Caco-2 (cell line): ENCODE measurements at regions not wholly inside any gene's neighbourhood (a gene's known extent, or its start where the extent isn't known, plus 50 kb on each side); places are given as distances from the start of the nearest gene placed in this dataset.
"Not testable (repeated sequence)": the region's sequence is repeated elsewhere in the genome, so short reads cannot be mapped to it uniquely, and the experiment has no call there.

Source experiments
- BruUV-seq: library from RNA; stranded (reverse); fragments of 400-500 nt; replicated peaks from 2 replicates; lab custom pipeline; 2021; lab: Mats Ljungman, UMichigan
- CTCF ChIA-PET: fragments of 300-600 bp; sonication (Branson Sonifier 250); formaldehyde crosslinking; loops from one replicate; lab custom pipeline; 2022; ENCODE audit warnings: antibody characterized with exemption; lab: Charles Lee
- POLR2A ChIA-PET: fragments of 300-600 bp; sonication (Branson Sonifier 250); formaldehyde crosslinking; loops from one replicate; lab custom pipeline; 2022; ENCODE audit warnings: antibody characterized with exemption; lab: Charles Lee
- DNase-seq, 2 experiments: peaks; one replicate each; pipeline versions ENCODE4 v3.0.0 to v3.0.0-alpha.2; 2020 to 2022
- H3K27me3 ChIP-seq: replicated peaks from 2 replicates; pipeline ENCODE4 v1.6.0; 2011; ENCODE audit warnings: low read length; ENCODE audit not compliant: control insufficient read depth, insufficient read depth
- H3K36me3 ChIP-seq: 2 replicates; pipeline ENCODE4 v1.5.1; 2011; ENCODE audit warnings: low read length; ENCODE audit not compliant: control insufficient read depth, insufficient read depth
- H3K4me1 ChIP-seq: fragments of 250-450 bp; sonication (Bioruptor Pico); 2 replicates; pipeline ENCODE4 v1.5.1; 2020; ENCODE audit warnings: mild to moderate bottlenecking
- H3K4me3 ChIP-seq: 2 replicates; pipeline ENCODE4 v1.5.1; 2011; ENCODE audit warnings: low read depth, mild to moderate bottlenecking, control low read depth, low read length
- H3K9me3 ChIP-seq: fragments of 250-450 bp; sonication (Bioruptor Pico); 2 replicates; pipeline ENCODE4 v1.5.1; 2020; ENCODE audit warnings: mild to moderate bottlenecking, moderate library complexity
- H3K27ac Mint-ChIP-seq: one replicate; pipeline ENCODE4 v1.8.0; 2022; ENCODE audit warnings: mixed read lengths; ENCODE audit not compliant: unreplicated experiment
- H3K27me3 Mint-ChIP-seq: one replicate; pipeline ENCODE4 v1.8.0; 2022; ENCODE audit warnings: mixed read lengths; ENCODE audit not compliant: insufficient read depth, unreplicated experiment
- H3K36me3 Mint-ChIP-seq: one replicate; pipeline ENCODE4 v1.8.0; 2022; ENCODE audit warnings: mild to moderate bottlenecking, mixed read lengths; ENCODE audit not compliant: insufficient read depth, unreplicated experiment
- H3K4me1 Mint-ChIP-seq: one replicate; pipeline ENCODE4 v1.8.0; 2022; ENCODE audit warnings: low read depth, mixed read lengths; ENCODE audit not compliant: unreplicated experiment
- H3K4me3 Mint-ChIP-seq: one replicate; pipeline ENCODE4 v1.8.0; 2022; ENCODE audit warnings: mild to moderate bottlenecking, moderate library complexity, mixed read lengths; ENCODE audit not compliant: unreplicated experiment
- H3K9me3 Mint-ChIP-seq: one replicate; pipeline ENCODE4 v1.8.0; 2022; ENCODE audit warnings: mixed read lengths; ENCODE audit not compliant: unreplicated experiment
- intact Hi-C: fragments of 100-400 bp; cut with micrococcal nuclease; formaldehyde crosslinking; loops from one replicate; pipeline ENCODE4 v1.10.0; 2022; ENCODE audit not compliant: unreplicated experiment
- TF ChIP-seq, protein P1 (sequence below), 2 experiments: fragments of 200-600 bp in 1 of 2; IDR thresholded peaks; 1 replicate in 1 of 2; 2 replicates in 1 of 2; pipeline versions ENCODE4 v1.5.1 to v1.8.0; 2011 to 2022; ENCODE audit warnings: antibody characterized with exemption in 1 of 2, control low read depth in 1 of 2, inconsistent platforms in 1 of 2, low read depth in 1 of 2, low read length in 1 of 2, mild to moderate bottlenecking in 1 of 2, moderate library complexity in 1 of 2; ENCODE audit not compliant: insufficient read depth in 1 of 2, severe bottlenecking in 1 of 2, unreplicated experiment in 1 of 2

DNA sequence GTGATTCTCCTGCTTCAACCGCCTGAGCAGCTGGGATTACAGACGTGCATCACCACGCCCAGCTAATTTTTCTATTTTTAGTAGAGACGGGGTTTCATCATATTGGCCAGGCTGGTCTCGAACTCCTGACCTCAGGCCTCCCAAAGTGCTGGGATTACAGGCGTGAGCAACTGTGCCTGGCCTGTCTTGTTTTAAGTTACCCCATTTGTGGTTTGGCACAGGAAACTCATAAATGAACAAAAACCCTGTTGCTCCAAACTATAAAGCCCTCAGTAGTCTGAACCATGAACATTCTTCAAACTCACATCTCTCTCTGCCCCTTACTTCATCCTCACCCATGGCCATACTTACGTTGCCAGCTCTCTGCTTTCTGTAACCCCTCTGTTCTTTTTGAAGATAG, 61.7 kb downstream of the RHOU start:
- H3K27me3 Mint-ChIP-seq, BruUV-seq, H3K4me1 Mint-ChIP-seq, POLR2A ChIA-PET, H3K4me3 Mint-ChIP-seq, intact Hi-C loops, H3K36me3 Mint-ChIP-seq, DNase-seq, CTCF ChIA-PET, H3K36me3 ChIP-seq, H3K9me3 Mint-ChIP-seq, H3K9me3 ChIP-seq, H3K27me3 ChIP-seq, H3K4me3 ChIP-seq, H3K27ac Mint-ChIP-seq: not testable (repeated sequence)
- H3K4me1 ChIP-seq, result peaks cover 14% of the 10 kb centered on the region

- CTCF ChIA-PET, result no interaction called here
- intact Hi-C loops, result no loop called here
- H3K4me3 Mint-ChIP-seq, result no peak overlapping the region
Measured at GRCh38 chr1:228798035-228798434, 62.8 kb downstream of the RHOU start.

DNA sequence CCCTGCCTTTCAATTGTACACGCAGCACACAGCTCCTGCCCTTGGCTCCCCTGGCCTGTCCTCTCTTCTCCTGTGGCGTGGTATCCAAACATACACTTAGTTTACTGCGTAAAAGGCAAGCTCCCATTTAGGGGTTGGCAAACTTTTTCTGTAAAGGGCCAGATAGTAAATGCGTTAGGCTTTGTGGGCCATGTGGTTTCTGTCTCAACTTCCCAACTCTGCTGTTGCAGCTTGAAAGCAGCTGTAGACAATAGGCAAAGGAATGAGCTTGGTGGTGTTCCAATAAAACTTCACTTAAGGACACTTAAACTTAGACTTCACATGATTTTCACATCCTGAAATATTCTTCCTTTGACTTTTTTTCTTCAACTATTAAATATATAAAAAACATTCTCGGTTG, 63.3 kb downstream of the RHOU start:
- POLR2A ChIA-PET, result no interaction called here
- Mint-ChIP-seq H3K4me1 (peaks cover 10% of the 10 kb centered on the region), H3K36me3 (no peaks in the 10 kb centered on the region), H3K27me3 (no peaks in the 10 kb centered on the region), H3K9me3 (no peaks in the 10 kb centered on the region), H3K4me3 (no peak overlapping the region), H3K27ac (no peak overlapping the region)
- intact Hi-C loops, result no loop called here
- H3K27me3 ChIP-seq, result no peaks in the 10 kb centered on the region
- CTCF ChIA-PET, result no interaction called here
- no peaks in the 10 kb centered on the region for H3K9me3 ChIP-seq
- TF ChIP-seq, protein P1, sequence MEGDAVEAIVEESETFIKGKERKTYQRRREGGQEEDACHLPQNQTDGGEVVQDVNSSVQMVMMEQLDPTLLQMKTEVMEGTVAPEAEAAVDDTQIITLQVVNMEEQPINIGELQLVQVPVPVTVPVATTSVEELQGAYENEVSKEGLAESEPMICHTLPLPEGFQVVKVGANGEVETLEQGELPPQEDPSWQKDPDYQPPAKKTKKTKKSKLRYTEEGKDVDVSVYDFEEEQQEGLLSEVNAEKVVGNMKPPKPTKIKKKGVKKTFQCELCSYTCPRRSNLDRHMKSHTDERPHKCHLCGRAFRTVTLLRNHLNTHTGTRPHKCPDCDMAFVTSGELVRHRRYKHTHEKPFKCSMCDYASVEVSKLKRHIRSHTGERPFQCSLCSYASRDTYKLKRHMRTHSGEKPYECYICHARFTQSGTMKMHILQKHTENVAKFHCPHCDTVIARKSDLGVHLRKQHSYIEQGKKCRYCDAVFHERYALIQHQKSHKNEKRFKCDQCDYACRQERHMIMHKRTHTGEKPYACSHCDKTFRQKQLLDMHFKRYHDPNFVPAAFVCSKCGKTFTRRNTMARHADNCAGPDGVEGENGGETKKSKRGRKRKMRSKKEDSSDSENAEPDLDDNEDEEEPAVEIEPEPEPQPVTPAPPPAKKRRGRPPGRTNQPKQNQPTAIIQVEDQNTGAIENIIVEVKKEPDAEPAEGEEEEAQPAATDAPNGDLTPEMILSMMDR (IDR thresholded peaks at IDR 0.05; ENCODE audit: insufficient read depth in 1 of 2, low read depth in 1 of 2, low read length in 1 of 2, severe bottlenecking in 1 of 2, unreplicated experiment in 1 of 2), result no peak
- H3K4me3 ChIP-seq, result no peak overlapping the region
- DNase-seq, result no peak
- peaks cover 23% of the 10 kb centered on the region for H3K4me1 ChIP-seq
- no TSS peak for BruUV-seq
- H3K36me3 ChIP-seq, result no peaks in the 10 kb centered on the region

More at GRCh38 chr1:228798035-228798434, 62.8 kb downstream of the RHOU start:
- no peaks in the 10 kb centered on the region for H3K36me3 Mint-ChIP-seq
- no peaks in the 10 kb centered on the region for H3K27me3 ChIP-seq
- peaks cover 10% of the 10 kb centered on the region for H3K4me1 Mint-ChIP-seq
- no peaks in the 10 kb centered on the region for H3K9me3 ChIP-seq
- no peaks in the 10 kb centered on the region for H3K9me3 Mint-ChIP-seq
- BruUV-seq, result no TSS peak
- TF ChIP-seq, protein P1 (IDR thresholded peaks at IDR 0.05; ENCODE audit: insufficient read depth in 1 of 2, low read depth in 1 of 2, low read length in 1 of 2, severe bottlenecking in 1 of 2, unreplicated experiment in 1 of 2), result no peak
- H3K27ac Mint-ChIP-seq, result peak overlapping the region; percentile 3
- no peak for DNase-seq
- H3K36me3 ChIP-seq, result no peaks in the 10 kb centered on the region
- POLR2A ChIA-PET, result no interaction called here
- no peaks in the 10 kb centered on the region for H3K27me3 Mint-ChIP-seq
- H3K4me1 ChIP-seq, result peaks cover 23% of the 10 kb centered on the region
- H3K4me3 ChIP-seq, result no peak overlapping the region

DNA sequence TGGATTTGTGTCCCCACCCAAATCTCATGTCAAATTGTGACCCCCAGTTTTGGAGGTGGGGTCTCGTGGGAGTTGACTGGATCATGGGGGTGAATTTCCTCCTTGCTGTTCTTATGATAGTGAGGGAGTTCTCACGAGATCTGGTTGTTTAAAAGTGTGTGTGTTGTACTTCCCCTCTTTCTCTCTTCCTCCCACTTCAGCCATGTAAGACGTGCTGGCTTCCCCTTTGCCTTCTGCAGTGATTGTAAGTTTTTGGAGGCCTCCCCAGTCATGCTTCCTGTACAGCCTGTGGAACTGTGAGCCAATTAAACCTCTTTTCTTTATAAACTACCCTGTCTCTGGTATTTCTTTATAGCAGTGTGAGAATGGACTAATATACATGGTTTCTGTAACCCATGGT, 64.6 kb downstream of the RHOU start:
- Mint-ChIP-seq H3K27me3 (no peaks in the 10 kb centered on the region), H3K9me3 (no peaks in the 10 kb centered on the region), H3K4me3 (no peak overlapping the region), H3K4me1 (peaks cover 10% of the 10 kb centered on the region), H3K27ac (no peak overlapping the region), H3K36me3 (no peaks in the 10 kb centered on the region)
- DNase-seq, result no peak
- Histone ChIP-seq H3K9me3 (no peaks in the 10 kb centered on the region), H3K36me3 (no peaks in the 10 kb centered on the region), H3K27me3 (no peaks in the 10 kb centered on the region), H3K4me1 (peaks cover 23% of the 10 kb centered on the region), H3K4me3 (no peak overlapping the region)
- TF ChIP-seq, protein P1 (IDR thresholded peaks at IDR 0.05; ENCODE audit: insufficient read depth in 1 of 2, low read depth in 1 of 2, low read length in 1 of 2, severe bottlenecking in 1 of 2, unreplicated experiment in 1 of 2), result no peak
- no TSS peak for BruUV-seq
- CTCF ChIA-PET, result no interaction called here
- intact Hi-C loops, result no loop called here
- POLR2A ChIA-PET, result no interaction called here
